ENCODE measurements at regions not wholly inside any gene's neighbourhood (a gene's known extent, or its start where the extent isn't known, plus 50 kb on each side); places are given as distances from the start of the nearest gene placed in this dataset.
A peak's percentile ranks its signal among the peaks of the same experiment; 100 is the strongest.

DNA sequence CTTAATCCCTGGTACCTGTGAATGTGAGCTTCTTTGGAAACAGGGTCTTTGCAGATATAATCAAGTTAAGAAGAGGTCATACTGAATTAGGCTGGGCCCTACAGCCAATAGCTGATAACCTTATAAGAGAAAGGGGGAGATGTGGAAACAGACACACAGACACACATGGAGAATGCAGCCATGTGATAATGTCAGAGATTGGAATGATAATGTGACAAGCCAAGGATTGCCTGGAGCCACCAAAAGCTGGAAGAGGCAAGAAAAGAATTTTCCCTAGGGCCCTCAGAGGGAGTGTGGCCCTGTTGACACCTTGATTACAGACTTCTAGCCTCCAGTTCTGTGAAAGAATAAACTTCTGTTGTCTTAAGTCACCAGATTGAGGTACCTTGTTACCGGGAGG is 114.5 kb upstream of the SOD1 start:
- H3K9me3 ChIP-seq (ENCODE audit: severe bottlenecking) = no peaks in the 10 kb centered on the region
- no peaks in the 10 kb centered on the region for H3K27me3 ChIP-seq (ENCODE audit: insufficient read depth, poor library complexity, severe bottlenecking)
- no peak for DNase-seq (ENCODE audit: low spot score)
- no peaks in the 10 kb centered on the region for H3K4me1 ChIP-seq (ENCODE audit: insufficient read depth, poor library complexity, severe bottlenecking)
- no peaks in the 10 kb centered on the region for H3K36me3 ChIP-seq (ENCODE audit: low read depth)
- TF ChIP-seq, protein P1, sequence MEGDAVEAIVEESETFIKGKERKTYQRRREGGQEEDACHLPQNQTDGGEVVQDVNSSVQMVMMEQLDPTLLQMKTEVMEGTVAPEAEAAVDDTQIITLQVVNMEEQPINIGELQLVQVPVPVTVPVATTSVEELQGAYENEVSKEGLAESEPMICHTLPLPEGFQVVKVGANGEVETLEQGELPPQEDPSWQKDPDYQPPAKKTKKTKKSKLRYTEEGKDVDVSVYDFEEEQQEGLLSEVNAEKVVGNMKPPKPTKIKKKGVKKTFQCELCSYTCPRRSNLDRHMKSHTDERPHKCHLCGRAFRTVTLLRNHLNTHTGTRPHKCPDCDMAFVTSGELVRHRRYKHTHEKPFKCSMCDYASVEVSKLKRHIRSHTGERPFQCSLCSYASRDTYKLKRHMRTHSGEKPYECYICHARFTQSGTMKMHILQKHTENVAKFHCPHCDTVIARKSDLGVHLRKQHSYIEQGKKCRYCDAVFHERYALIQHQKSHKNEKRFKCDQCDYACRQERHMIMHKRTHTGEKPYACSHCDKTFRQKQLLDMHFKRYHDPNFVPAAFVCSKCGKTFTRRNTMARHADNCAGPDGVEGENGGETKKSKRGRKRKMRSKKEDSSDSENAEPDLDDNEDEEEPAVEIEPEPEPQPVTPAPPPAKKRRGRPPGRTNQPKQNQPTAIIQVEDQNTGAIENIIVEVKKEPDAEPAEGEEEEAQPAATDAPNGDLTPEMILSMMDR (IDR thresholded peaks at IDR 0.05; ENCODE audit: poor library complexity, severe bottlenecking) = no peak
- H3K27ac ChIP-seq (ENCODE audit: poor library complexity, severe bottlenecking) = no peak overlapping the region
- ATAC-seq (ENCODE audit: low read depth) = no peak
- H3K4me3 ChIP-seq (ENCODE audit: severe bottlenecking) = no peak overlapping the region

DNA sequence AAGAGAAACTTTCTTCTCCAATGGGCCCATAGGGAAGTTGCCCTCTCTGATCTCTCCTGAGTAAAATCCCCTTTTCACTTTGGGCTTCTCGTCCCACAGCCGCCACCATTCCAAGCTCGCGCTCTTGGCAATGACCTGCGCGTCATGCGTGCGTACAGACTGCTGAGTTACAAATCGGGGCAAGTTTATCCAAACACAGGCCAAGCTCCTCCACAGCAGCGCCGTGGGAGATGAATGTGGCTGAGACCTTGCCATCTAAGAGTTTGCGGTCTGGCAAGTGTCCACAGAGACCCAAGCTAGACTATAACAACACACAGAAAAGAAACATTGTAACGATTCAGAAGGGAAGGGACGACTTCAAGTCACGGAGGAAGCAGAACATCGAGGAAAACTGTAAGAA is 116.3 kb upstream of the SOD1 start:
- Histone ChIP-seq H3K4me1 (ENCODE audit: insufficient read depth, poor library complexity, severe bottlenecking) (no peaks in the 10 kb centered on the region), H3K4me3 (ENCODE audit: severe bottlenecking) (no peak overlapping the region), H3K9me3 (ENCODE audit: severe bottlenecking) (no peaks in the 10 kb centered on the region), H3K36me3 (ENCODE audit: low read depth) (no peaks in the 10 kb centered on the region), H3K27ac (ENCODE audit: poor library complexity, severe bottlenecking) (no peak overlapping the region), H3K27me3 (ENCODE audit: insufficient read depth, poor library complexity, severe bottlenecking) (no peaks in the 10 kb centered on the region)
- TF ChIP-seq, protein P1 (IDR thresholded peaks at IDR 0.05; ENCODE audit: poor library complexity, severe bottlenecking) = no peak
- no peak for DNase-seq (ENCODE audit: low spot score)
- ATAC-seq (ENCODE audit: low read depth) = peak; percentile 35; the same call in 1 of the 3 replicates

DNA sequence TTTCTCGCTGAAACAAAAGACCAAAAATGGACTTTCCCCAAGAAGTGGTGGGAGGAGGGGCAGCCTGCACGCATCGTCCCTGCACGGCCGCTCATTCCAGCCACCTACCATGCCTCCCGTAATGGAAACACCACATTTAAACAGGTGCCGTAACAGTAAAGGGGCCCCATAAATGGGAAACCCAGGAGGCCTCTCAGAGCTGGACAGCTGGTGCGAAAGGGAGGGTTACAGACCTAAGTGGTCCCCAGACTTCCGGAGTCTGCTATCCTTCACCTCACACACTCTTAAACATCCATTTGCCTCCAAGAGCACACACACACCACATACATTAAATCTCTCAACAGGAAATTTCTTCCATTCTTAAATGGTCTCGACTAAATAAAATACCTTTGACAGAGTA is 120.7 kb upstream of the SOD1 start:
- ATAC-seq (ENCODE audit: low read depth) (no peak), DNase-seq (ENCODE audit: low spot score) (no peak)
- Histone ChIP-seq H3K27ac (ENCODE audit: poor library complexity, severe bottlenecking) (no peak overlapping the region), H3K27me3 (ENCODE audit: insufficient read depth, poor library complexity, severe bottlenecking) (no peaks in the 10 kb centered on the region), H3K4me1 (ENCODE audit: insufficient read depth, poor library complexity, severe bottlenecking) (no peaks in the 10 kb centered on the region), H3K36me3 (ENCODE audit: low read depth) (no peaks in the 10 kb centered on the region), H3K9me3 (ENCODE audit: severe bottlenecking) (no peaks in the 10 kb centered on the region), H3K4me3 (ENCODE audit: severe bottlenecking) (no peak overlapping the region)
- TF ChIP-seq, protein P1 (IDR thresholded peaks at IDR 0.05; ENCODE audit: poor library complexity, severe bottlenecking) = no peak

DNA sequence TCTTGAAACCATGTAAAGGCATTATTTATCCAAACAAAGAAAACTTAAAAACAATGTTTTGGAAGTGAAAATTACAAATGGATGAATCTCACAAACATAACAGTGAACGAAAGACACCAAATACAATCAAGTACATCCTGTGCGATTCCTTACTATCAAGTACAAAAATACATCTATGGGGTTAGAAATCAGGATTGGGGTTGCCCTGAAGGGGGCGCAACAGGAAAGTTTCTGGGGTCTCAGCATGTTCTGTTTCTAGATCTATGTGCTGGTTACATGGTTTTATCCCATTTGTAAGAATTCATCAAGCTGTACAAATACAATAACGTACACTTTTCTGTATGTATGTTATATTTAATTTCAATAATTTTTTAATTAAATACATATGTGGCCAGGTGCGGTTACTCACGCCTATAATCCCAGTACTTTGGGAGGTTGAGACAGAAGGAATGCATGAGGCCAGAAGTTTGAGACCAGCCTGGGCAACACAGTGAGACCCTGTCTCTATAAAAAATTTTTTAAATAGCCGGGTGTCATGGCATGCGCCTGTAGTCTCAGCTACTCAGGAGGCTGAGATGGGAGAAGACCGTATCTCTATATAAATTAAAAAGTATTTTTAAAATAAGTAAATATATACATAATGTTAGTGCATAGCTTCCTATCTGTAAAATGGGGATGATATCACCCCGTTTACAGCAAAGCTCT is 121.5 kb upstream of the SOD1 start:
- Histone ChIP-seq H3K4me1 (ENCODE audit: insufficient read depth, poor library complexity, severe bottlenecking) (no peaks in the 10 kb centered on the region), H3K9me3 (ENCODE audit: severe bottlenecking) (no peaks in the 10 kb centered on the region), H3K27ac (ENCODE audit: poor library complexity, severe bottlenecking) (no peak overlapping the region), H3K4me3 (ENCODE audit: severe bottlenecking) (no peak overlapping the region), H3K36me3 (ENCODE audit: low read depth) (no peaks in the 10 kb centered on the region), H3K27me3 (ENCODE audit: insufficient read depth, poor library complexity, severe bottlenecking) (no peaks in the 10 kb centered on the region)
- no peak for ATAC-seq (ENCODE audit: low read depth)
- TF ChIP-seq, protein P1 (IDR thresholded peaks at IDR 0.05; ENCODE audit: poor library complexity, severe bottlenecking) = no peak
- no peak for DNase-seq (ENCODE audit: low spot score)

DNA sequence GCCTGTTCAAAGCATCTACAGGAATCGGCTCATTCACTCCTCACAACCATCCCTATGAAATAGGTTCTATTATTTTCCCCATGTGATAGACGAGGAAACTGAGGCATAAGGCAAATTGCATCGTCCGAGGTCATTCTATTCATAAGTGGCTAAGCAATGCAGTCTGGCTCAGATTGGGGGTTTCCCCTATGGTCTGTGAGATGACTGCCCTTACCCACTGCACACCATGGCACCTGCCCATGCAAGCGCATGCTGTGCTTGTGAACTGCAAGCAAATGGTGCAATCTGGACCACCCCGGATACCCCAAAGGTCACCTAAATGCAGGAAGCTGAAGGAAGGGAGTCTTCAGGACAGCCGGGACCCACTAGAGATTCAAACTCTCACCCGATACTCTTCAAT is 123.4 kb upstream of the SOD1 start:
- no peak for DNase-seq (ENCODE audit: low spot score)
- no peaks in the 10 kb centered on the region for H3K36me3 ChIP-seq (ENCODE audit: low read depth)
- no peaks in the 10 kb centered on the region for H3K9me3 ChIP-seq (ENCODE audit: severe bottlenecking)
- no peaks in the 10 kb centered on the region for H3K4me1 ChIP-seq (ENCODE audit: insufficient read depth, poor library complexity, severe bottlenecking)
- H3K27me3 ChIP-seq (ENCODE audit: insufficient read depth, poor library complexity, severe bottlenecking) = no peaks in the 10 kb centered on the region
- no peak overlapping the region for H3K27ac ChIP-seq (ENCODE audit: poor library complexity, severe bottlenecking)
- H3K4me3 ChIP-seq (ENCODE audit: severe bottlenecking) = no peak overlapping the region
- no peak for ATAC-seq (ENCODE audit: low read depth)
- TF ChIP-seq, protein P1 (IDR thresholded peaks at IDR 0.05; ENCODE audit: poor library complexity, severe bottlenecking) = no peak

All from RWPE2 (cell line).